GM12864 (cell line): ENCODE measurements at regions not wholly inside any gene's neighbourhood (a gene's known extent, or its start where the extent isn't known, plus 50 kb on each side); places are given as distances from the start of the nearest gene placed in this dataset.

ENCODE experiments used
- DNase-seq: peaks from one replicate; pipeline ENCODE4 v3.0.0-alpha.2; 2011; ENCODE audit warnings: low read depth
- H3K4me3 ChIP-seq: 2 replicates; pipeline ENCODE4 v1.5.1; 2011; ENCODE audit warnings: mild to moderate bottlenecking, low read depth, low read length, control low read depth
- CTCF ChIP-seq: IDR thresholded peaks from 2 replicates; pipeline ENCODE4 v1.5.1; 2011; ENCODE audit warnings: low read depth, mild to moderate bottlenecking, moderate library complexity, low read length, control low read depth, inconsistent platforms; ENCODE audit errors: missing control alignments

GRCh38 chr2:8319219-8319618, 362.6 kb upstream of the ID2 start:
- no peak for DNase-seq
- TF ChIP-seq CTCF, result no peak
- H3K4me3 ChIP-seq, result no peak overlapping the region

GRCh38 chr2:8320311-8321066, 361.4 kb upstream of the ID2 start:
- DNase-seq, result no peak
- TF ChIP-seq CTCF, result no peak
- H3K4me3 ChIP-seq, result no peak overlapping the region

GRCh38 chr2:8322634-8323033, 359.2 kb upstream of the ID2 start:
- no peak for DNase-seq
- H3K4me3 ChIP-seq, result no peak overlapping the region
- no peak for TF ChIP-seq CTCF

- no peak for DNase-seq
- no peak for TF ChIP-seq CTCF
- H3K4me3 ChIP-seq, result no peak overlapping the region
Measured at GRCh38 chr2:8324164-8324856, 357.5 kb upstream of the ID2 start.

- no peak overlapping the region for H3K4me3 ChIP-seq
- TF ChIP-seq CTCF, result no peak
- no peak for DNase-seq
Measured at GRCh38 chr2:8324901-8325300, 357.0 kb upstream of the ID2 start.

GRCh38 chr2:8327371-8328100, 354.3 kb upstream of the ID2 start:
- TF ChIP-seq CTCF, result no peak
- DNase-seq, result no peak
- no peak overlapping the region for H3K4me3 ChIP-seq
